Kidney epithelial cell (primary cell): ENCODE measurements at regions not wholly inside any gene's neighbourhood (a gene's known extent, or its start where the extent isn't known, plus 50 kb on each side); places are given as distances from the start of the nearest gene placed in this dataset.
"Not testable (repeated sequence)": the region's sequence is repeated elsewhere in the genome, so short reads cannot be mapped to it uniquely, and the experiment has no call there.

Experiments
- DNase-seq: peaks from one replicate; pipeline ENCODE4 v3.0.0-alpha.2; 2010; ENCODE audit warnings: low read depth
- H3K27me3 ChIP-seq: 2 replicates; pipeline ENCODE4 v1.6.0; 2011; ENCODE audit warnings: low read length; ENCODE audit not compliant: control insufficient read depth, insufficient read depth
- H3K36me3 ChIP-seq: 2 replicates; pipeline ENCODE4 v1.5.1; 2011; ENCODE audit warnings: low read length; ENCODE audit not compliant: control insufficient read depth, insufficient read depth
- H3K4me3 ChIP-seq: 2 replicates; pipeline ENCODE4 v1.5.1; 2011; ENCODE audit warnings: low read depth, mild to moderate bottlenecking, control low read depth, low read length
- TF ChIP-seq, protein P1 (sequence below): IDR thresholded peaks from 2 replicates; pipeline ENCODE4 v1.5.1; 2011; ENCODE audit warnings: mild to moderate bottlenecking, moderate library complexity, low read length, control low read depth, inconsistent platforms; ENCODE audit not compliant: insufficient read depth, poor library complexity, severe bottlenecking

GRCh38 chr20:50358971-50359370, 151.2 kb upstream of the PTPN1 start:
- no peak overlapping the region for H3K4me3 ChIP-seq
- H3K27me3 ChIP-seq = no peaks in the 10 kb centered on the region
- TF ChIP-seq, protein P1, sequence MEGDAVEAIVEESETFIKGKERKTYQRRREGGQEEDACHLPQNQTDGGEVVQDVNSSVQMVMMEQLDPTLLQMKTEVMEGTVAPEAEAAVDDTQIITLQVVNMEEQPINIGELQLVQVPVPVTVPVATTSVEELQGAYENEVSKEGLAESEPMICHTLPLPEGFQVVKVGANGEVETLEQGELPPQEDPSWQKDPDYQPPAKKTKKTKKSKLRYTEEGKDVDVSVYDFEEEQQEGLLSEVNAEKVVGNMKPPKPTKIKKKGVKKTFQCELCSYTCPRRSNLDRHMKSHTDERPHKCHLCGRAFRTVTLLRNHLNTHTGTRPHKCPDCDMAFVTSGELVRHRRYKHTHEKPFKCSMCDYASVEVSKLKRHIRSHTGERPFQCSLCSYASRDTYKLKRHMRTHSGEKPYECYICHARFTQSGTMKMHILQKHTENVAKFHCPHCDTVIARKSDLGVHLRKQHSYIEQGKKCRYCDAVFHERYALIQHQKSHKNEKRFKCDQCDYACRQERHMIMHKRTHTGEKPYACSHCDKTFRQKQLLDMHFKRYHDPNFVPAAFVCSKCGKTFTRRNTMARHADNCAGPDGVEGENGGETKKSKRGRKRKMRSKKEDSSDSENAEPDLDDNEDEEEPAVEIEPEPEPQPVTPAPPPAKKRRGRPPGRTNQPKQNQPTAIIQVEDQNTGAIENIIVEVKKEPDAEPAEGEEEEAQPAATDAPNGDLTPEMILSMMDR = no peak
- no peak for DNase-seq
- H3K36me3 ChIP-seq = no peaks in the 10 kb centered on the region

- Histone ChIP-seq H3K36me3 (no peaks in the 10 kb centered on the region), H3K4me3 (no peak overlapping the region), H3K27me3 (no peaks in the 10 kb centered on the region)
- no peak for DNase-seq
- TF ChIP-seq, protein P1 = no peak
Observed at GRCh38 chr20:50359607-50360217, 150.5 kb upstream of the PTPN1 start.

- Histone ChIP-seq H3K27me3 (no peaks in the 10 kb centered on the region), H3K4me3 (no peak overlapping the region), H3K36me3 (no peaks in the 10 kb centered on the region)
- no peak for DNase-seq
- TF ChIP-seq, protein P1 = no peak
Observed at GRCh38 chr20:50360218-50360672, 149.9 kb upstream of the PTPN1 start.

DNA sequence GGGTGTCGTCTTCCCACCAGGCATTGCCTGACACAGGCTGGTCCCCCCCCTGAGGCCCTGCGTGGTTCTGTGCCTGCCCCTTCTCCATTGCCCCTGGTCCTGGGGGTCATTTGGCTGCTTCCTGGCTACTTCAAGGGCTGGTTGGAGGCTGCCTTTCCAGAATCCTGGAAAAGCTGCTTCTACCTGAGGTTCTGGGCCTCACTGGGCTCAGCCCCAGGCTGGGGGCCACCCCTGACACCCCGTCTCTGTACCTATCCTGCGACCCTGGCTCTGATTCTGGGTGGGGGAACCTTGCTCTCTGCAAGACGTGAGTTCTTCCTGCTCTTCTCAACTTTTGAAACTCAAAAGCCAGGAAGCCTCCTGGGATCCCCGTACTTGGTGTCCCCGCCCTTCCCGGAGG, 149.3 kb upstream of the PTPN1 start:
- Histone ChIP-seq H3K4me3 (no peak overlapping the region), H3K27me3 (no peaks in the 10 kb centered on the region), H3K36me3 (no peaks in the 10 kb centered on the region)
- TF ChIP-seq, protein P1 = no peak
- DNase-seq = no peak

DNA sequence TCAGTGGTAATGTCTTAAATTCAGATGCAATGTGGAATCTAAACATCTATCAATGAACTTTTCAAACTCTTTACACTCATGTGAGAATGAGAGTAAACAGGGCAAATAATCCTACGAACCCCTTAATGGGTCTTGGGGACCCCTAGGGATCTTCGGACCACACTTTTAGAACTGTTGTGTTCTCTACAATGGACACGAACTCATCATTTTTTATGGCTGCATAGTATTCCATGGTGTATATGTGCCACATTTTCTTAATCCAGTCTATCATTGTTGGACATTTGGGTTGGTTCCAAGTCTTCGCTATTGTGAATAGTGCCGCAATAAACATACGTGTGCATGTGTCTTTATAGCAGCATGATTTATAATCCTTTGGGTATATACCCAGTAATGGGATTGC, 148.0 kb upstream of the PTPN1 start:
- not testable (repeated sequence) for H3K36me3 ChIP-seq, DNase-seq, H3K27me3 ChIP-seq, H3K4me3 ChIP-seq

- Histone ChIP-seq H3K27me3 (no peaks in the 10 kb centered on the region), H3K4me3 (no peak overlapping the region), H3K36me3 (no peaks in the 10 kb centered on the region)
- TF ChIP-seq, protein P1 = no peak
- DNase-seq = no peak
Observed at GRCh38 chr20:50363027-50363426, 147.2 kb upstream of the PTPN1 start.
